DND-41 (cell line): ENCODE measurements at regions not wholly inside any gene's neighbourhood (a gene's known extent, or its start where the extent isn't known, plus 50 kb on each side); places are given as distances from the start of the nearest gene placed in this dataset.

Experiments used
- ATAC-seq: fragments of 200-7000 bp; cut with Tn5 transposase; 3 replicates; pipeline ENCODE4 v1.9.1; 2021; ENCODE audit warnings: low read depth; ENCODE audit not compliant: insufficient read depth
- DNase-seq: peaks from one replicate; pipeline ENCODE4 v3.0.0-alpha.2; 2020
- H2AFZ ChIP-seq: 2 replicates; pipeline ENCODE4 v1.6.0; 2012; ENCODE audit warnings: low read depth, low read length
- H3K27ac ChIP-seq: 2 replicates; pipeline ENCODE4 v1.5.1; 2012; ENCODE audit warnings: low read length, inconsistent platforms
- H3K27me3 ChIP-seq: fragments of 200-600 bp; sonication (generic); 2 replicates; pipeline ENCODE4 v1.6.0; 2012; ENCODE audit warnings: low read length, mild to moderate bottlenecking, inconsistent platforms; ENCODE audit not compliant: insufficient read depth, poor library complexity
- H3K36me3 ChIP-seq: 2 replicates; pipeline ENCODE4 v1.5.1; 2012; ENCODE audit warnings: low read length, inconsistent platforms; ENCODE audit not compliant: insufficient read depth
- H3K4me1 ChIP-seq: 2 replicates; pipeline ENCODE4 v1.5.1; 2012; ENCODE audit warnings: mild to moderate bottlenecking, low read length; ENCODE audit not compliant: insufficient read depth
- H3K4me2 ChIP-seq: 2 replicates; pipeline ENCODE4 v1.6.0; 2012; ENCODE audit warnings: mild to moderate bottlenecking, moderate library complexity, low read length, inconsistent platforms; ENCODE audit not compliant: insufficient read depth
- H3K4me3 ChIP-seq, 2 experiments: fragments of 200-600 bp in 1 of 2; shearing (Covaris generic) in 1 of 2; 2 replicates each; pipeline ENCODE4 v1.5.1; 2012 to 2016; ENCODE audit warnings: inconsistent platforms in 2 of 2, low read length in 2 of 2, mild to moderate bottlenecking in 2 of 2, low read depth in 1 of 2, moderate library complexity in 1 of 2
- H3K79me2 ChIP-seq: 2 replicates; pipeline ENCODE4 v1.6.0; 2012; ENCODE audit warnings: low read length, inconsistent platforms; ENCODE audit not compliant: insufficient read depth
- H3K9ac ChIP-seq: 2 replicates; pipeline ENCODE4 v1.6.0; 2012; ENCODE audit warnings: low read depth, mild to moderate bottlenecking, inconsistent platforms, low read length, moderate library complexity
- H3K9me3 ChIP-seq: 2 replicates; pipeline ENCODE4 v1.5.1; 2012; ENCODE audit warnings: low read length, moderate library complexity, mild to moderate bottlenecking, inconsistent platforms; ENCODE audit not compliant: insufficient read depth, severe bottlenecking
- H4K20me1 ChIP-seq: 2 replicates; pipeline ENCODE4 v1.6.0; 2012; ENCODE audit warnings: low read length; ENCODE audit not compliant: insufficient read depth
- EZH2 ChIP-seq: IDR thresholded peaks from 3 replicates; pipeline ENCODE4 v1.6.1; 2012; ENCODE audit warnings: borderline replicate concordance, low read depth, mild to moderate bottlenecking, moderate library complexity, low read length, inconsistent platforms; ENCODE audit not compliant: severe bottlenecking
- TF ChIP-seq, protein P1 (sequence below): IDR thresholded peaks from 2 replicates; pipeline ENCODE4 v1.5.1; 2012; ENCODE audit warnings: borderline replicate concordance, low read length, moderate library complexity, mild to moderate bottlenecking; ENCODE audit not compliant: poor library complexity, severe bottlenecking; ENCODE audit errors: extremely low read depth

DNA sequence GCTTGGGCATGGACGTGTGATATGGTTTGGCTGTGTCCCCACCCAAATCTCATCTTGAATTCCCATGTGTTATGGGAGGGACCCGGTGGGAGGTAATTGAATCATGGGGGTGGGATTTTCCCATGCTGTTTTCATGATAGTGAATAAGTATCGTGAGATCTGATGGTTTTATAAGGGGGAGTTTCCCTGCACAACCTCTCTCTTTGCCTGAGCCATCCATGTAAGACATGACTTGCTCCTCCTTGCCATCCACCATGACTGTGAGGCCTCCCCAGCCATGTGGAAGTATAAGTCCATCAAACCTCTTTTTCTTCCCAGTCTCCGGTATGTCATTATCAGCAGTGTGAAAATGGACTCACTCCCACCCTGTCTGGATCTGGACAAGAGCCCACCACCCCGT, 393.4 kb downstream of the SEC14L1 start:
- H3K4me1 ChIP-seq = peaks cover 6% of the 10 kb centered on the region
- H3K27me3 ChIP-seq = peaks cover 4% of the 10 kb centered on the region
- no peaks in the 10 kb centered on the region for H3K79me2 ChIP-seq
- TF ChIP-seq, protein P1, sequence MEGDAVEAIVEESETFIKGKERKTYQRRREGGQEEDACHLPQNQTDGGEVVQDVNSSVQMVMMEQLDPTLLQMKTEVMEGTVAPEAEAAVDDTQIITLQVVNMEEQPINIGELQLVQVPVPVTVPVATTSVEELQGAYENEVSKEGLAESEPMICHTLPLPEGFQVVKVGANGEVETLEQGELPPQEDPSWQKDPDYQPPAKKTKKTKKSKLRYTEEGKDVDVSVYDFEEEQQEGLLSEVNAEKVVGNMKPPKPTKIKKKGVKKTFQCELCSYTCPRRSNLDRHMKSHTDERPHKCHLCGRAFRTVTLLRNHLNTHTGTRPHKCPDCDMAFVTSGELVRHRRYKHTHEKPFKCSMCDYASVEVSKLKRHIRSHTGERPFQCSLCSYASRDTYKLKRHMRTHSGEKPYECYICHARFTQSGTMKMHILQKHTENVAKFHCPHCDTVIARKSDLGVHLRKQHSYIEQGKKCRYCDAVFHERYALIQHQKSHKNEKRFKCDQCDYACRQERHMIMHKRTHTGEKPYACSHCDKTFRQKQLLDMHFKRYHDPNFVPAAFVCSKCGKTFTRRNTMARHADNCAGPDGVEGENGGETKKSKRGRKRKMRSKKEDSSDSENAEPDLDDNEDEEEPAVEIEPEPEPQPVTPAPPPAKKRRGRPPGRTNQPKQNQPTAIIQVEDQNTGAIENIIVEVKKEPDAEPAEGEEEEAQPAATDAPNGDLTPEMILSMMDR = no peak
- TF ChIP-seq EZH2 = no peak
- ATAC-seq (no peak), DNase-seq (no peak)
- no peak overlapping the region for H3K27ac ChIP-seq
- no peak overlapping the region for H3K9ac ChIP-seq
- H3K4me3 ChIP-seq = no peak overlapping the region
- H2AFZ ChIP-seq = no peak overlapping the region
- H3K9me3 ChIP-seq = peaks cover 6% of the 10 kb centered on the region
- no peaks in the 10 kb centered on the region for H3K36me3 ChIP-seq
- no peaks in the 10 kb centered on the region for H4K20me1 ChIP-seq
- H3K4me2 ChIP-seq = no peak overlapping the region

DNA sequence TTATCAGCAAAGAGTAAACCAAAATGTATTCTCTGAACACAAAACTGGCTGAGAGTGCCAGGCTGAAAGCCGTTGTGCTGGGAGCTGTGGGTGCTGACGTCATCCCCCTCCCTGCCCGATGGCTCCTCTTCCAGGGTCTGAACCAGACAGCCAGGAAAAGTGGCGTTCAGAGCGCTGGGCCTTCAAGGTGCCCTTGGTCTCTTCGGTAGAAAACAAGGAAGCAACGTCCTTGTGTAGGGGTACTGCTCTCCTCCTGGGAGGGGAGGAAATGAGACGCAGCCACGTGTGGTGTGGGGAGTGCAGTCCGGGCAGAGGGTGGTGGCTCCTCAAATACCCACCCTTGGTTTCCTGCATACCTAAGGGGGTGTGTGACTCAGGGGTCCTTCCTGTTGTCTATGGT, 394.7 kb downstream of the SEC14L1 start:
- H3K27me3 ChIP-seq = peaks cover 4% of the 10 kb centered on the region
- no peaks in the 10 kb centered on the region for H3K4me1 ChIP-seq
- no peak overlapping the region for H3K4me3 ChIP-seq
- TF ChIP-seq, protein P1 = no peak
- TF ChIP-seq EZH2 = no peak
- peaks cover 6% of the 10 kb centered on the region for H3K9me3 ChIP-seq
- ATAC-seq = no peak
- no peak overlapping the region for H3K4me2 ChIP-seq
- H3K9ac ChIP-seq = no peak overlapping the region
- H4K20me1 ChIP-seq = no peaks in the 10 kb centered on the region
- no peak overlapping the region for H2AFZ ChIP-seq
- no peak for DNase-seq
- H3K36me3 ChIP-seq = no peaks in the 10 kb centered on the region
- no peak overlapping the region for H3K27ac ChIP-seq
- H3K79me2 ChIP-seq = no peaks in the 10 kb centered on the region

- Histone ChIP-seq H3K79me2 (no peaks in the 10 kb centered on the region), H3K27me3 (peaks cover 4% of the 10 kb centered on the region), H3K9me3 (peaks cover 6% of the 10 kb centered on the region), H3K27ac (no peak overlapping the region), H3K4me3 (no peak overlapping the region), H3K4me1 (no peaks in the 10 kb centered on the region), H3K36me3 (no peaks in the 10 kb centered on the region), H3K9ac (no peak overlapping the region), H4K20me1 (no peaks in the 10 kb centered on the region), H2AFZ (no peak overlapping the region), H3K4me2 (no peak overlapping the region)
- ATAC-seq (no peak), DNase-seq (no peak)
- TF ChIP-seq, protein P1 = no peak
- no peak for TF ChIP-seq EZH2
Measured at GRCh38 chr17:77535892-77536291, 395.1 kb downstream of the SEC14L1 start.

DNA sequence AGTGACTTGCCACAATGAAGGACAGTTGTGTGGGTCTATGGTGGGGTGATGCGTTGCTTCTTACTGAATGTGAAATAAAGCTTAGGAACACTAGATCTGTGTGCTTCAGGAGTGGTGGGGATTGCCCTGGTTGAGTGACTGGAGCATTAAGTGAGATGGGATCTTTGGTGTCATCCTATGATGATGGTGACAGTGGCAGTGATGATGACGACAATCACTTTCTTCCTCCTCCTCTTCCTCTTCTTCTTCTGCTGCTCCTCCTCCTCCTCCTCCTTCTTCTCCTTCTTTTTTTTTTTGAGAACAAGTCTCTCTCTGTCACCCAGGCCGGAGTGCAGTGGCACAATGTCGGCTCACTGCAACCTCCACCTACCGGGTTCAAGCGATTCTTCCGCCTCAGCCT, 396.8 kb downstream of the SEC14L1 start:
- Histone ChIP-seq H3K4me1 (no peaks in the 10 kb centered on the region), H3K4me3 (no peak overlapping the region), H3K36me3 (no peaks in the 10 kb centered on the region), H3K4me2 (no peak overlapping the region), H2AFZ (no peak overlapping the region), H3K9ac (no peak overlapping the region), H4K20me1 (no peaks in the 10 kb centered on the region), H3K27ac (no peak overlapping the region), H3K27me3 (peaks cover 4% of the 10 kb centered on the region), H3K79me2 (no peaks in the 10 kb centered on the region), H3K9me3 (peaks cover 6% of the 10 kb centered on the region)
- ATAC-seq = no peak
- TF ChIP-seq, protein P1 = no peak
- no peak for DNase-seq
